Right kidney (tissue), 1 donor: ENCODE measurements at regions not wholly inside any gene's neighbourhood (a gene's known extent, or its start where the extent isn't known, plus 50 kb on each side); places are given as distances from the start of the nearest gene placed in this dataset.

Experiments used
- DNase-seq: peaks from one replicate; pipeline ENCODE4 v3.0.0-alpha.2; 2016

- DNase-seq = no peak
Observed at GRCh38 chr1:239682960-239683359, 296.6 kb downstream of the CHRM3 start.

GRCh38 chr1:239686386-239686785 lies 300.0 kb downstream of the CHRM3 start:
- no peak for DNase-seq

- no peak for DNase-seq
Observed at GRCh38 chr1:239696317-239696716, 309.9 kb downstream of the CHRM3 start.

DNA sequence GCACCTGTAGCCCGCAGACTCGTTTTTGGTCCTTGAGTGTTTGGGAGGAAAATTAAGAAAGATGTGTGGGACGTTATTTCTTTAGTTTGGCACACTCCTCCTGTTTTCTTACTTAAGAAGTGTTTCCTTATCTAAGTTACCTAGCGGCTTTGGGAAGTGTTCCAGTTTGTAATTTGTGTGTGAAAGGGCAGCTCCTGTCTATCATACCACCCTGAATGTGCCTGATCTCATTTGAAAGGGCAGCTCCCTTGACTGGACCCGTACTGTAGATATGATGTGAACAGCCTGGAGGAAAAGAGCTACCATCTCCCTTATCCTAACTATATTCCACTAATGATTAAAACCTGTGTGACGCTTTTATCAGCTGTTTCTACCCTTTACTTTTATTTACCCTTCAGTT lies 314.3 kb downstream of the CHRM3 start:
- no peak for DNase-seq

GRCh38 chr1:239703075-239703474 lies 316.7 kb downstream of the CHRM3 start:
- DNase-seq = no peak

DNA sequence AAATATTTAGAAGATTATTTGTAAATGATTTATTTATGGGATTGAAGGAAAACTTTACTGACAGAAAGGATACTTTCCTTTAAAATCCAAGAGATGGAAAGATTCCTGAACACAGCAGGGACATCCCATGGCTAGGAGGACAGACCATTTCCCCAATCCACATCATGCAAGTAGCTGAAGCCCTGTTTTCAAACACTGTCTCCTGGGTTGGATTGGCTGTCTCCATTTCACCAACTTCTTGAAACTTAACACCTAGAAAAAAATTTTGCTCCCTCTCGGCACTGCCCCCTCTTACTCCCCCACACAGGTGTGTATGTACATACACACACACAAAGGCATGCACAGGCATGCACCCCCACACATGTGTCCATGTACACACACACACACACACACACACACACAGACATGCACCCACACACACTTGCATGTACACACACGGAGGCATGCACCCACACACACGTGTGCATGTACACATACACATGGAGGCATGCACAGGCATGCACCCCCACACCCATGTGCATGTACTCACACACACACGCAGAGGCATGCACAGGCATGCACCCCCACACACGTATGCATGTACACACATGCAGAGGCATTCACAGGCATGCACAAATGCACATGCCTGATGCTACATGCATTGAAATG lies 320.0 kb downstream of the CHRM3 start:
- no peak for DNase-seq

GRCh38 chr1:239707615-239708014 lies 321.2 kb downstream of the CHRM3 start:
- DNase-seq = no peak

DNA sequence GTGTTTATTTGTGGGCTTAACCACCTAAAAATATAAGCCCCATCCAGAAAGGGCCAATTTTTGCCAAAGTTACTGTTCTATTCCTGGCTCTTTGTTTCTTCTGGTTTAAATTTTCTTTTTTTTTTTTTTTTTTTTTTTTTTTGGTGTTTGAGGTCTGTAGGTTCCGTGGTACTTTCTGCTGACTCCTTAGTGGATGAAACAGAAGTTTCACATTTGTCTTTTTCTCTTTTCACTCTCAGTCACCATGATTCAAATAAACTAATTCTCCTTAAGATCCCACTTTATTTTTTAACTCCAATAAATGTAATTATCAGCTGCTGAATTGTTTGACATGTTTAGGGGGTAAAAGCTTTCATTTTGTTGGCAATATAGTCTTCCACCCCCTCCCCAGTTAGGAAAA lies 322.3 kb downstream of the CHRM3 start:
- DNase-seq = no peak

GRCh38 chr1:239711768-239712167 lies 325.4 kb downstream of the CHRM3 start:
- no peak for DNase-seq

GRCh38 chr1:239717097-239717917 lies 330.9 kb downstream of the CHRM3 start:
- no peak for DNase-seq

- DNase-seq = no peak
Observed at GRCh38 chr1:239717918-239718184, 331.5 kb downstream of the CHRM3 start.

DNA sequence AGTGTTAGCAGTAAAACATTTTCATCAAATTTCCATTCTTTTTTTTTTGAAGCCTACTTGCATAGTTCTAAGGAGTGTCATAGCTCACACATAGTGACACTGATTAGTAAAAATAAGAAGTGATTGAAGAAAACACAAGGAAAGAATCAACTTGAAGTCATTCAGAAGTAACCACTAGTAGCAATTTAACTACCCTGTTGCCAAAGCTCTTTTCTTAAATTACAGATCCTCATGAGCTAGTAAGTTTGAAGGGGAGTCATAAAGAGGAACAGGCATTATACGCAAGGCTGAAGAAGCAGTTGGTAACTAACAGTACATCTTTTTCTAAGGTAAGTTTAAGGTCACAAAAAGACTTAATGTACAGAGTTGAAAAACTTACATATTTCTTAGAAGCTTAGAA lies 332.2 kb downstream of the CHRM3 start:
- DNase-seq = no peak

DNA sequence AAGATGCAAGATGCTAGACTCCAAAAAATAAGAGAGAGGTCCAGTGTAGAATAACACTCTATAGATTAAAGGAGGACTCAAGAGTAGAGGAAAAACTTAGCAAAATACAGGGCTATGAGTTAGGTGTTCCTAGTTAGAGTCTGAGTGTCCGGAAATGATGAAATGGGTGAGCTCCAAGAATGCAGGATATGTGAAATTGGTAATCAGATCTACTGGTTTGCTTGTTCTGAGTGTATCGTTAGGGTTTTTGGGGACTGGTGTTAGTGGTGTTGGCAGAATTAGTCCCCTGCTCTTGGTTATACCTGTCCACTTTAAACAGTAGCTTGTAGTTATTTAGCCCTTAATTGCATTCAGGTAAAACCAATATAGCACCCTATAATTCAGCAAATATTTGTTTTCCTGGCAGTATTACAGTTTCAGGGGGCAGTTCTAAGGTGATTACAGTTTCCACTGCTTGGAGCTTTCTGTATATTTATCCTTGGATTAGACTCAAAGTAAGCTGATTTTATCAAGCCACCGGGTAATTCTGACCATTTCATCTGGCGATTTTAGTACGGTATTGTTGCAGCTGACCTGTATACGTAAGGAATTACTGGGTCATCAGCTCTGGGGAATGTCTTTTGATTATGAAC lies 332.7 kb downstream of the CHRM3 start:
- DNase-seq = no peak

DNA sequence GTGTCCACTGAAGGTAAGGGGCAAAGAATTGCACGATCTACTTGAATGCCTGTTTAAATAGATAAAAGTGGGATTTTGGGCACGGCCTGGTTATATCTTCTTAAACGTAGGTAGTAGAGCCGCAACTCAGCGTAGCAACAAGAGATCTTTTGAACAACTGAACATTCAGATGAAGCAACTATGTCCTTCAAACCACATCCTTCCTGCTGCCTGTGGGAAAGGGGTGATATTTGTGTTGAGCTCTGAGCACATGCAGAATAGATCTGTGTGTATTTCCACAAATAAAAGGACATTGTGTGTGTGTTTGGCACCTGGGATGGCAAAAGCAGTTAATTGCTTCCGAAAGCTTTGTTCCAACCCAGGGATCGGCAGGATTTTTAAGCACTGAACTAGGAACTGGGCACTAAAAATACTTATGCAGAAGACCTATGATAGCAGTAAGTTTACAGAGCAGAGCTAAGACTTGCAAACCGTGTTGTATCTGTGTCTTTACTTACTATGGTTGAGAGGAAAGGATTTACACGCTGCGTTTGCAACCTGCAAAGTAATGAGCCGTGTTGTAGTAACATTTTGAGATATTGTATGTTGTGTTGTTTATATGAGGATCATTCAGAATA lies 333.4 kb downstream of the CHRM3 start:
- no peak for DNase-seq

DNA sequence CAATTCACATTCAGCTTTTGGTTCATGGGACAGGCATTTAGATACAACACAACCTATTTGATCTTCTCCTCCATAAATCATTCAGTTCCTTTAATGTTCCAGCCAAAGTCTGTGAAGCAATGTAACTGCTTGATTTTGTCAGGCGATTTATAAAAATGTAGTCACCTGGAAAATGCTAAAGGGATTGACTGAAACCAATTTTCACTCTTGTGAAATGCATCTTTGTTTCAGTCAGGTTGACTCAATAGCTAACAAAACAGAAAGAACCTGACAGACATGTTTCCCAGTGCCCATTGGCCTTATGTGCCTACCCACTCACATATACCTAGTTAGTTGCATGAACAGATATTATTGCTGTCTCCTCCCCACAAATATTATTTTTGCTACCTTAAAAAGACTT lies 335.7 kb downstream of the CHRM3 start:
- no peak for DNase-seq

- no peak for DNase-seq
Observed at GRCh38 chr1:239723776-239724367, 337.5 kb downstream of the CHRM3 start.

DNA sequence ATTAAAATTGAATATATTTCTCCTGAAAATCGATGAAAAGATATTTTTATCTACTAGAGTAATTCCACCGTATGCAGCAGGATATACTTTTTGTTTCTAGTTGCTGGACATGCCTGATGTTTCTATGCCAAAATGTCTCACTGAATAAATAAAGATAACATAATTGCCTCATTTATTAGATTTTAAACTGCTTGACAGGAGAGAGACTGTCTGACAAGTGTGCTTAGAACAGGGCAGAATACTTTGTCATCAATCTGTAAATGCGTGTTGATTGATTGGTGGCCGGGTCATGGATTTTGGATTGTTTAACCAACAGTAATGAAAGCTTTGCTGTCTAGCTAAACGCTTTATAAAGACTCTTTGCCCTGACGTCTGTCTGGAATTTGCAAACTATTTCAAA lies 339.0 kb downstream of the CHRM3 start:
- no peak for DNase-seq

DNA sequence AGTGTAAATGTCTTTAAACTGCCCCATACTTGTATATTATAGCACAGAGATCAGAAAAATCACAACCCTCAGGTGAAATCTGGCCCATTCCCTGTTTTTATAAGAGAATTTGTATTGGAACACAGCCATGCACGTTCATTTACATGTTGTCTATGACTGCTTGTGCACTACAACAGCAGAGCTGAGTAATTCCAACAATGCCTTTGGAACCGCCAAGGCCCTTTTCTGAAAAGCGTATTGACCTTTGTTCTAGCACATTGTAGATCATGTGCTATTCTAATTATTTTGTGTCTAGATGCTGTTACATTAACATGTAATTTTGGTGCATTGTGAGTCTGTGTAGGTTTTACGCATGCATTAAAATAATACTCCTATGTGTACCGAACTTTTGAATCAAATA lies 339.6 kb downstream of the CHRM3 start:
- DNase-seq = no peak

- DNase-seq = no peak
Observed at GRCh38 chr1:239730378-239730777, 344.0 kb downstream of the CHRM3 start.

- no peak for DNase-seq
Observed at GRCh38 chr1:239731082-239731748, 344.8 kb downstream of the CHRM3 start.

GRCh38 chr1:239732770-239733169 lies 346.4 kb downstream of the CHRM3 start:
- DNase-seq = no peak

- no peak for DNase-seq
Observed at GRCh38 chr1:239733995-239734394, 347.6 kb downstream of the CHRM3 start.

DNA sequence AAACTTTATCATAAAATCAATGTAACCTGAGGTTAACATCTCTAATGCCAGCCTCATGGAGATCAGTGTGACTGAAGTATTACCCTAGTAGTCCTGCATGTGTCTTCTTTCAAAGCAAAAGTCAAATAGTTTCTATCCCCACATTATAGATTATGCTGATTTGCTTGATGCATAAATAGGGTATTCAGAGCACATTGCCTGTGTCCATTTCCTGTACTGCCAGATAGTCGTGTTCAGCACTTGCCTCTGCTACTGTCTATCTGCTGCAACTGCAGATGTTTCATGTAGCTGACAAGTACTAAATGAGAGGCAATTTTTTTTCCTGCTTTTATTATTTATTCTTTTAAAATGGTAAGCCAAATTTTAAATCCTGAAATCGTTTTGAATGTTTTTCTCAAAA lies 348.7 kb downstream of the CHRM3 start:
- no peak for DNase-seq
